GM10248 (cell line): ENCODE measurements at regions not wholly inside any gene's neighbourhood (a gene's known extent, or its start where the extent isn't known, plus 50 kb on each side); places are given as distances from the start of the nearest gene placed in this dataset.

Experiments
- CTCF ChIA-PET: fragments of 300-600 bp; sonication (Branson Sonifier 250); formaldehyde crosslinking; extraction: SDS; loops from one replicate; lab custom pipeline; 2021; ENCODE audit warnings: antibody characterized with exemption; lab: Yijun Ruan, JAX
- POLR2A ChIA-PET: fragments of 350-650 bp; sonication (Branson Sonifier 250); formaldehyde crosslinking; extraction: SDS; loops from one replicate; lab custom pipeline; 2020; ENCODE audit warnings: antibody characterized with exemption; lab: Yijun Ruan, JAX
- DNase-seq: peaks from one replicate; pipeline ENCODE4 v3.0.0; 2012; ENCODE audit errors: extremely low spot score
- TF ChIP-seq, protein P1 (sequence below): IDR thresholded peaks from 2 replicates; pipeline ENCODE4 v1.5.1; 2012; ENCODE audit warnings: mild to moderate bottlenecking, low read depth; ENCODE audit errors: extremely low read depth, missing control alignments, control extremely low read depth

DNA sequence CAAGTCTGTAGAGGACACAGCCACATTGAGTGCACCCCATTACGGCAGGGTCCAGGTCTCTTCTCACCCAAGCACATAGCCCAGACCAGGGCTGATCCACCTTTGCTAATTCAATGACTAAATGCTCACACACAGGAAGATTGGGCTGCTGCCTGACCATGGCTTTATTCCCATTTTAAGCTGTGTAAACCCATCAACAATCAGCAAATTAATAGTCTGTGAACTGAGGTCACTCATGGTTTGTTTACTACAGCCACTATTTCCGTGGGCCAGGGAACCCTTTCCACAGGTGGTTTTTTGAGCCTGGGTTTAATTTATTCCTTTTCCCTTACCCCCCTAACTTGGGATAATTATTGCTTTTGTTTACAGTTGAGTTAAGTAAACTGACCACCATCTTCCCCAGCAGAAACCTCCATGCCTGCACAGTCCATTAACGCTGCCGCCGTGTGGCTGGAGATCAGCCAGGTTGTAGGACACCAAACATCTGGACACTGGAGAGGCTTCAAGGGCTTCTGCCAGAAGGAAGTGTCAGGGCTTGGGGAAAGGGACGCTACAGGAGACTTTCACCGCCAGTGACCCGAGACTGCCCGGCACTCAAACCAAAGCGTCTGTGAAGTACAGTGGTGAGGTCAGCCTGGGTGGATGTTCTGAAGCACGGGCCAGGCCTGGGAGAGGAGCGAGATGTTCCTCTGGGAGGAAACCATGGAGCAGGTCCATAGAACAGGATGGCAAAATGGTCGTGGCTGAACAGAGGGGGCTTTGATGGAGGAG, 282.9 kb downstream of the DYSF start:
- no peak for DNase-seq
- ChIA-PET CTCF (interaction anchor here (0.6 kb wide), 1 partner anchor 9 kb away, joined by 3 read pairs; no protein-coding TSS in a partner anchor), POLR2A (no interaction called here)
- TF ChIP-seq, protein P1, sequence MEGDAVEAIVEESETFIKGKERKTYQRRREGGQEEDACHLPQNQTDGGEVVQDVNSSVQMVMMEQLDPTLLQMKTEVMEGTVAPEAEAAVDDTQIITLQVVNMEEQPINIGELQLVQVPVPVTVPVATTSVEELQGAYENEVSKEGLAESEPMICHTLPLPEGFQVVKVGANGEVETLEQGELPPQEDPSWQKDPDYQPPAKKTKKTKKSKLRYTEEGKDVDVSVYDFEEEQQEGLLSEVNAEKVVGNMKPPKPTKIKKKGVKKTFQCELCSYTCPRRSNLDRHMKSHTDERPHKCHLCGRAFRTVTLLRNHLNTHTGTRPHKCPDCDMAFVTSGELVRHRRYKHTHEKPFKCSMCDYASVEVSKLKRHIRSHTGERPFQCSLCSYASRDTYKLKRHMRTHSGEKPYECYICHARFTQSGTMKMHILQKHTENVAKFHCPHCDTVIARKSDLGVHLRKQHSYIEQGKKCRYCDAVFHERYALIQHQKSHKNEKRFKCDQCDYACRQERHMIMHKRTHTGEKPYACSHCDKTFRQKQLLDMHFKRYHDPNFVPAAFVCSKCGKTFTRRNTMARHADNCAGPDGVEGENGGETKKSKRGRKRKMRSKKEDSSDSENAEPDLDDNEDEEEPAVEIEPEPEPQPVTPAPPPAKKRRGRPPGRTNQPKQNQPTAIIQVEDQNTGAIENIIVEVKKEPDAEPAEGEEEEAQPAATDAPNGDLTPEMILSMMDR = no peak
